MM.1S (cell line): ENCODE measurements at regions not wholly inside any gene's neighbourhood (a gene's known extent, or its start where the extent isn't known, plus 50 kb on each side); places are given as distances from the start of the nearest gene placed in this dataset.

Experiments
- DNase-seq: peaks from one replicate; pipeline ENCODE4 v3.0.0-alpha.2; 2015
- H2AFZ ChIP-seq: fragments of 300-600 bp; sonication (generic); 2 replicates; pipeline ENCODE4 v1.6.0; 2016; ENCODE audit warnings: antibody characterized with exemption, low read length
- H3F3A ChIP-seq: fragments of 300-600 bp; sonication (generic); 2 replicates; pipeline ENCODE4 v1.6.1; 2016; ENCODE audit warnings: mild to moderate bottlenecking, antibody characterized with exemption, low read length, moderate library complexity, mixed read lengths; ENCODE audit not compliant: insufficient read depth
- H3K27ac ChIP-seq: fragments of 300-600 bp; sonication (generic); 2 replicates; pipeline ENCODE4 v1.5.1; 2016; ENCODE audit warnings: mild to moderate bottlenecking, low read length
- H3K27me3 ChIP-seq: fragments of 300-600 bp; sonication (generic); replicated peaks from 2 replicates; pipeline ENCODE4 v1.6.0; 2016; ENCODE audit warnings: low read length; ENCODE audit not compliant: insufficient read depth
- H3K36me3 ChIP-seq: fragments of 300-600 bp; sonication (generic); replicated peaks from 2 replicates; pipeline ENCODE4 v1.6.1; 2016; ENCODE audit warnings: mild to moderate bottlenecking, low read length, mixed read lengths; ENCODE audit not compliant: insufficient read depth
- H3K4me1 ChIP-seq: fragments of 300-600 bp; sonication (generic); 2 replicates; pipeline ENCODE4 v1.6.1; 2016; ENCODE audit warnings: low read length, mixed read lengths
- H3K4me2 ChIP-seq: fragments of 300-600 bp; sonication (generic); 2 replicates; pipeline ENCODE4 v1.6.0; 2016; ENCODE audit warnings: low read depth, low read length
- H3K4me3 ChIP-seq: fragments of 300-600 bp; sonication (generic); 2 replicates; pipeline ENCODE4 v1.5.1; 2016; ENCODE audit warnings: low read length, mixed read lengths
- H3K79me2 ChIP-seq: fragments of 300-600 bp; sonication (generic); 2 replicates; pipeline ENCODE4 v1.6.1; 2016; ENCODE audit warnings: mixed run types, low read length, mixed read lengths
- H3K9ac ChIP-seq: fragments of 300-600 bp; sonication (generic); 2 replicates; pipeline ENCODE4 v1.6.1; 2016; ENCODE audit warnings: low read length, mixed read lengths
- H3K9me2 ChIP-seq: fragments of 300-600 bp; sonication (generic); replicated peaks from 2 replicates; pipeline ENCODE4 v1.6.1; 2016; ENCODE audit warnings: mild to moderate bottlenecking, low read length, mixed read lengths; ENCODE audit not compliant: insufficient read depth
- H3K9me3 ChIP-seq: fragments of 300-600 bp; sonication (generic); replicated peaks from 2 replicates; pipeline ENCODE4 v1.6.1; 2016; ENCODE audit warnings: mild to moderate bottlenecking, low read length, mixed read lengths; ENCODE audit not compliant: insufficient read depth
- H4K20me1 ChIP-seq: fragments of 300-600 bp; sonication (generic); 2 replicates; pipeline ENCODE4 v1.6.1; 2016; ENCODE audit warnings: mild to moderate bottlenecking, low read length, moderate library complexity, mixed read lengths; ENCODE audit not compliant: insufficient read depth
- EZH2 ChIP-seq: fragments of 300-600 bp; sonication (generic); optimal IDR thresholded peaks from 2 replicates; pipeline ENCODE3; 2017; ENCODE audit warnings: low read depth, mild to moderate bottlenecking, antibody characterized with exemption, low read length, mixed read lengths
- EZH2phosphoT487 ChIP-seq: fragments of 300-600 bp; sonication (generic); IDR thresholded peaks from 2 replicates; pipeline ENCODE4 v1.6.1; 2018; ENCODE audit warnings: antibody characterized with exemption, low read length
- TF ChIP-seq, protein P1 (sequence below): fragments of 300-600 bp; sonication (generic); IDR thresholded peaks from 2 replicates; pipeline ENCODE4 v1.5.1; 2016; ENCODE audit warnings: antibody characterized with exemption, low read length, mixed read lengths

DNA sequence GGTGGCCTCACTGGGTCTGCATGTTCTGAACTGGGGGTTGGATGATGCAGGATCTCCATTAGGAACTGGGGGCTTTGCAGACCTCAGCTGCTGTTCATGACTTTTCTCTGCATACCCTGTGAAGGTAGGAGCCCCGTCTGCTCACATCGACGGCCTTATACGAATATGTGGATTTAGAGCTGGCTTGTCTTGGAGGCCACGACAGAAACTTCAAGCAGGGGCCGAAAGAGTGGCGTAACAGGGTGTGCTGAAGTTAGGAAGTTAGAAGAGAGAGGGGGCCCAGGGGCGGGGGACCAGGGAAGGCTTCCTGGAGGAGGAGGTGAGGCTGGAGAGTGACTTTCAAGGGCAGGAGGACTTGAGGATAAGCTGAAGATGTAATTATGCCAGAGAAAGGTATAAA, 144.9 kb downstream of the TSN start:
- H3K9me2 ChIP-seq: no peaks in the 10 kb centered on the region
- no peaks in the 10 kb centered on the region for H3K27me3 ChIP-seq
- H3K36me3 ChIP-seq: no peaks in the 10 kb centered on the region
- H3F3A ChIP-seq: no peaks in the 10 kb centered on the region
- no peaks in the 10 kb centered on the region for H3K79me2 ChIP-seq
- H3K9ac ChIP-seq: no peak overlapping the region
- no peak overlapping the region for H3K4me2 ChIP-seq
- H3K27ac ChIP-seq: no peak overlapping the region
- no peak for DNase-seq
- H4K20me1 ChIP-seq: no peaks in the 10 kb centered on the region
- TF ChIP-seq, protein P1, sequence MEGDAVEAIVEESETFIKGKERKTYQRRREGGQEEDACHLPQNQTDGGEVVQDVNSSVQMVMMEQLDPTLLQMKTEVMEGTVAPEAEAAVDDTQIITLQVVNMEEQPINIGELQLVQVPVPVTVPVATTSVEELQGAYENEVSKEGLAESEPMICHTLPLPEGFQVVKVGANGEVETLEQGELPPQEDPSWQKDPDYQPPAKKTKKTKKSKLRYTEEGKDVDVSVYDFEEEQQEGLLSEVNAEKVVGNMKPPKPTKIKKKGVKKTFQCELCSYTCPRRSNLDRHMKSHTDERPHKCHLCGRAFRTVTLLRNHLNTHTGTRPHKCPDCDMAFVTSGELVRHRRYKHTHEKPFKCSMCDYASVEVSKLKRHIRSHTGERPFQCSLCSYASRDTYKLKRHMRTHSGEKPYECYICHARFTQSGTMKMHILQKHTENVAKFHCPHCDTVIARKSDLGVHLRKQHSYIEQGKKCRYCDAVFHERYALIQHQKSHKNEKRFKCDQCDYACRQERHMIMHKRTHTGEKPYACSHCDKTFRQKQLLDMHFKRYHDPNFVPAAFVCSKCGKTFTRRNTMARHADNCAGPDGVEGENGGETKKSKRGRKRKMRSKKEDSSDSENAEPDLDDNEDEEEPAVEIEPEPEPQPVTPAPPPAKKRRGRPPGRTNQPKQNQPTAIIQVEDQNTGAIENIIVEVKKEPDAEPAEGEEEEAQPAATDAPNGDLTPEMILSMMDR: no peak
- TF ChIP-seq EZH2phosphoT487 (no peak), EZH2 (no peak)
- H3K9me3 ChIP-seq: no peaks in the 10 kb centered on the region
- H3K4me3 ChIP-seq: no peak overlapping the region
- H3K4me1 ChIP-seq: no peaks in the 10 kb centered on the region
- no peak overlapping the region for H2AFZ ChIP-seq

DNA sequence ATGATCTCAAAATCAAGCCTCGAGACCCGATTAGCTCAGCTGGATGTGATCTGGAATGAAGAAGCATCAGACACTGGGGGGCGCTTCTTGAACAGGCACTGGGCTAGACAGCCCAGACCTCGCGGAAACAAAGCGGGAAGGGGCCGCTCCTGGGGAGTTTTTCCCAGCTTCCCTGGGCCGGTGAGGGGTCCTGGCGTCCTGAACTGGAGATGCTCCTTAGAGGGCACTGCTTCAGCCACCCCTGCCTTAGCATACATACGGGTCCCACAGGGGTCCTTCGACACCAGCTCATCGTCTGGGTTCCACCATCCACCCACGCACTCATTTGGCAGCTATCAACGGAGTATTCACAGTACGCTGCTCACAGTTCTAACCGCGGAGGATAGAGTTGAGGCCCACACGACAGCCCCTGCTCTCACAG, 146.7 kb downstream of the TSN start:
- Histone ChIP-seq H4K20me1 (no peaks in the 10 kb centered on the region), H3K36me3 (no peaks in the 10 kb centered on the region), H3K9me2 (no peaks in the 10 kb centered on the region), H3K4me2 (no peak overlapping the region), H3K27ac (no peak overlapping the region), H3K4me1 (no peaks in the 10 kb centered on the region), H3K4me3 (no peak overlapping the region), H2AFZ (no peak overlapping the region), H3K9me3 (no peaks in the 10 kb centered on the region), H3K27me3 (no peaks in the 10 kb centered on the region), H3F3A (no peaks in the 10 kb centered on the region), H3K79me2 (no peaks in the 10 kb centered on the region), H3K9ac (no peak overlapping the region)
- TF ChIP-seq EZH2 (no peak), EZH2phosphoT487 (no peak)
- TF ChIP-seq, protein P1: no peak
- no peak for DNase-seq

DNA sequence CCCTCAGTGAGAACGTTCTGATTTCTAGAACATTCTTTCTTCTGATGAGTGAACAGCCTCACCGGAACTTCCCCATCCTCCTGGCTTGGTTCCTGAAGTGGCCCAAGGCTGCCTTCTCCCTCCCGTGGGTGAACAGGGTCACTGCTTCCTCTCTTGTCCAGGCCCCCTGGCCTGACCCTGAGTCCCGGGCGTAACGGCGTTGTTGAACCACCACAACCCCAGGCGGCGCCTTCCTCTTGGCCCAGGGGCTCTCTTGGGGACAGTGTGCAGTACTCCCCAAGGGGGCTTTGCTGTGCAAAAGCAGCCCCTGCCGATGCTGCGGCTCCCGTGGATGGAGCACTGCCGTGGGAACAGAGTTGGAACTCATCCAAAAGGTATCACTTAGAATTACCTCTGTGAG, 147.2 kb downstream of the TSN start:
- no peaks in the 10 kb centered on the region for H4K20me1 ChIP-seq
- no peaks in the 10 kb centered on the region for H3K27me3 ChIP-seq
- H3K27ac ChIP-seq: no peak overlapping the region
- H3K9me2 ChIP-seq: no peaks in the 10 kb centered on the region
- TF ChIP-seq EZH2phosphoT487 (no peak), EZH2 (no peak)
- TF ChIP-seq, protein P1: no peak
- no peaks in the 10 kb centered on the region for H3K9me3 ChIP-seq
- no peak overlapping the region for H2AFZ ChIP-seq
- no peak for DNase-seq
- no peaks in the 10 kb centered on the region for H3F3A ChIP-seq
- H3K4me3 ChIP-seq: no peak overlapping the region
- no peaks in the 10 kb centered on the region for H3K4me1 ChIP-seq
- no peak overlapping the region for H3K4me2 ChIP-seq
- no peaks in the 10 kb centered on the region for H3K79me2 ChIP-seq
- no peaks in the 10 kb centered on the region for H3K36me3 ChIP-seq
- H3K9ac ChIP-seq: no peak overlapping the region
